ENCODE measurements at regions not wholly inside any gene's neighbourhood (a gene's known extent, or its start where the extent isn't known, plus 50 kb on each side); places are given as distances from the start of the nearest gene placed in this dataset.

DNA sequence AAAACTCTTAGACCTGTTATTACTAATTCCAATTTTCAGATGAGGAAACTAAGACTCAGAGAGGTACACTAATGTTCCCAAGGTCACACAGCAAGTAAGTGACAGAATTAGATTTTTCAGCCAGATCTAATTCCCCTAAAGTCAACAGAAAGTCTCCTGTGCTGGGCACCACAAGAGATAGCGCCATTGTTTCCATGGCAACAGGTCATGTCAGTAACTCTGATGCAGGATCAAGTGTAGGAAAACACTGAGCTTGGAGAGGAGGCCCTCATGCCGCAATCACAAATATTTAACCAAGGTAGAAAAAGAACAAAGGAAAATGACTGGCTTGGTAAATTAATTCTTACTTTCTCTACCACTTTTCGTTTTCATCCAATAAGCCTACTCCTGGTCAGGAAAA, 166.0 kb upstream of the CDH13 start:
- Mint-ChIP-seq H3K27me3 (peaks cover 6 to 16% of the 10 kb centered on the region in 2 donors), H3K27ac (no peak overlapping the region), H3K9me3 (no peaks in the 10 kb centered on the region), H3K4me3 (no peak overlapping the region), H3K36me3 (no peaks in the 10 kb centered on the region), H3K4me1 (peaks cover 0 to 2% of the 10 kb centered on the region in 2 donors)
- DNase-seq, result no peak
- no peak for ATAC-seq (replicated peaks)

DNA sequence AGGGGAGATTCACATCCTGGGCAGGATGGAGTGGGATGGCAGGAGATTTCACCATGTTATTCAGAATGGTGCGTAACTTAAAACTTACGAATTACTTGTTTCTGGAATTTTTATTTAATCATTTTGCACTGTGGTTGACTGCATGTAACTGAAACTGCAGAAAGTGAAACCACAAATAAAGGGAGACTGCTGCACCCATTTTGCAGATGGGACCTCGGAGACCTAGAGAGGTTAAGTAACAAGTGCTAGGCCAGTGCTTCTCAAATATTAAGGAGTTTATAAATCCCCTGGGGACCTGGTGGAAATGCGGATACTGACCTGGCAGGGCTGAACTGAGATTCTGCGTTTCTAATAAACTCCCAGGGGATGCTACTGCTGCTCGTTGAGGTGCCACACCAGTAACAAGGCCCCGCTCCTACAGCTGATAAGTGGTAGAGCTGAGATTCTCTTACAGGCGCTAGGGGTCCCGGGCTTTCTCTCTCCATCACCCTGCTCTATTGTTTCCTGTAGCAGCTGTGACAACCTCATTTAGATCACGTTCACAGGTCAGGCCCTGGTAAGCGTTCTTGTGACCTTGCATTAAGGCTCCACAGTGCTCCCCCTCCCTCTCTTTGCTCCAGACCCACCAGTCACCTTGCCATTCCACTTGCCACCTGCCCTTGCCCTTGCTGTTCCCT, 167.1 kb upstream of the CDH13 start:
- Mint-ChIP-seq H3K9me3 (no peaks in the 10 kb centered on the region), H3K27me3 (peaks cover 6 to 16% of the 10 kb centered on the region in 2 donors), H3K4me1 (peaks cover 0 to 2% of the 10 kb centered on the region in 2 donors), H3K36me3 (no peaks in the 10 kb centered on the region), H3K27ac (no peak overlapping the region), H3K4me3 (no peak overlapping the region)
- no peak for DNase-seq
- no peak for ATAC-seq (replicated peaks)

DNA sequence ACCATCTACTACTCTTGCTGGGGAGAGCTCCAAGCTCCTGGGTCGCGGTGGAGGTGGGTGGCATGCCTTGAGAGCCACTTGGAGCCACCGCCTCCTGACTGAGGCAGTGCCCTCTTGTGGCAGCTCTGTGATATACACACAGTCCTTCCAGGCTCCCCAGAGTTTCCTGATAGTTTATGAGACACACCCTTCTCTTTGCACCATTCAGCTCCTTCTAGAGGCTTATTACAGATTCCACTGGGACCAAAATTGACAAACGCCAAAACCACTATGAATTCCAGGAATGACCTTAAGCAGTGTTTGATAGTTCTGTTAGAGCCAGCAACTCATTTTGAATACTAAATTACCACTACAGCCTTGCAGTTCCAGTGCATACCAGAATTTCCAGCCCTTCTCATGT, 170.1 kb upstream of the CDH13 start:
- Mint-ChIP-seq H3K27me3 (peaks cover 6 to 16% of the 10 kb centered on the region in 2 donors), H3K4me3 (no peak overlapping the region), H3K4me1 (peaks cover 0 to 2% of the 10 kb centered on the region in 2 donors), H3K9me3 (no peaks in the 10 kb centered on the region), H3K27ac (no peak overlapping the region), H3K36me3 (no peaks in the 10 kb centered on the region)
- ATAC-seq (replicated peaks) (peak; percentile 75 to 78), DNase-seq (peak; percentile 10)

DNA sequence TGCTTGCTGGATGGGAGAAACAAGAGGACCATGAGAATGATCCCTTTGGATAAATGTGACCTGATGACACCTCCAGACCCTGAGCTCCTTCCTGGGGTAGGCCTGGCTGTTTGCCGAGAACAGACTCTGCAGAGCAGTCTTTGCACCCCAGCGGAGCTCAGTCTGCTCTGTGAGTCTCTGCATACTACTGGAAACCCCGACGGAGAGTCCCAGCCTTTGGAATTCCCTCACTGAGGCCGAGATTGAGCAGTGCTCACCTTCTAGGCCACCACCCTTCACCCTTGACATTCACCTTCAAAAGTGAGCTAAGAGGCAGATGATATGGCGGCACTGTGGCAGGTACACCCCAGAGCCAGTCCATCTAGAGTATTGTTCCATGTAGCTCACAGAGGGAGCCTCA, 172.2 kb upstream of the CDH13 start:
- H3K4me3 Mint-ChIP-seq, result no peak overlapping the region
- H3K36me3 Mint-ChIP-seq, result no peaks in the 10 kb centered on the region
- no peak for ATAC-seq (replicated peaks)
- no peak for DNase-seq
- H3K27ac Mint-ChIP-seq, result no peak overlapping the region
- no peaks in the 10 kb centered on the region for H3K9me3 Mint-ChIP-seq
- H3K27me3 Mint-ChIP-seq, result peaks cover 6 to 11% of the 10 kb centered on the region in 2 donors
- H3K4me1 Mint-ChIP-seq, result peaks cover 0 to 2% of the 10 kb centered on the region in 2 donors

DNA sequence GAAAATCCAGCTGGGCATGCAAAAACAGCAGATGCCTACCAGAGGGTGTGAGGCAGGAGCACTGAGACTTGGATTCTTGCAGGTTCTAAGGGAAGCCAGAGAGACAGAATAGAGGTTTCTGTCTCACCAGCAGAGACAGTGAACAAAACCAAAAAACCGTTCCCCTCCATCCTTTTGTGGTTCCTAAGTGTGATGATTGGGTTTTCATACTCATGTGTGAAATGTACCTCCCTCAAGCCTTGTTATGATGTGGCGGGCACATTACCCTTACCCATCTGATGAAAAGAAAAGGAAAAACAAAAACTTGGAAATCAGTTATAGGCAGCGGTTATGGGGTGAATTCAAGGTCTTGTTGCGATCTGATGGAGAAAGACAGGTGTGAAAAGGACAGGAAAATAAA, 172.6 kb upstream of the CDH13 start:
- Mint-ChIP-seq H3K4me1 (peaks cover 0 to 2% of the 10 kb centered on the region in 2 donors), H3K9me3 (peaks cover 0 to 2% of the 10 kb centered on the region in 2 donors), H3K4me3 (no peak overlapping the region), H3K36me3 (no peaks in the 10 kb centered on the region), H3K27ac (no peak overlapping the region), H3K27me3 (peaks cover 6 to 11% of the 10 kb centered on the region in 2 donors)
- DNase-seq (no peak), ATAC-seq (replicated peaks) (no peak)

DNA sequence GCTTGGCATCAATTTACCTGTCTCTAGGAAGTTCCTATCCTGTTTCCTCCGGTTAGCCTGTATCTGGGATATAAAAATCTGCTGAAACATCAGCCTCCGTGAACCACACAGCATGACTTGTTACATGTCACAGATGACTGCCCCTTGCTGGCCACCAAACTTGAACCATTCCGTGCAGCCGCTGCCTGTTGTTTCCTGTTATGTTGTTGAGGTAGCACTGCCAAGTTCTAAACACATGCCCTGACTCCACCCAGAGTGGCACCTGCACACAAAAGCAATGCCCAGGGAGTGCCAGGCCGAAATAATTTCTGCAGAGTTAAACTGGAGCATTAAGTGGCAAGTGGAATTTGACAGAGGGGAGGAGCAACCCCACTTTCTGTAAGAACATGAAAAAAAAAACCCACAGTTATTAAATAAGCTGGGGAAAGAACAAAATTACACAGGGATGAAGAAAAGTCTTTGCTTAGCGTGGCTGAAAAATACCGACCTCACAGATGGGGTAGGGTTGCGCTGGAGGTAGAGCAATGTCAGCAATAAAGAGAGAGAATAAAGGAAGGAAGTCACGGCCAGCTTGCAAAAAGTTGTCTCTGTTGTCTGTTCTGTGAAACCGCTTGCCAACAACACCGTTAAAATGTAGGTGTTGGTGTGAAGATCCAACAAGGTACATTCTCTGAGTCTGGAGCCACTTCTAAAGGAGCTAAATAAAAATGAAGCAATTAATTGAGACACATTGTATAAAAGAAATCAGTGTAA, 174.6 kb upstream of the CDH13 start:
- no peaks in the 10 kb centered on the region for H3K36me3 Mint-ChIP-seq
- H3K27ac Mint-ChIP-seq, result no peak overlapping the region
- H3K4me3 Mint-ChIP-seq, result no peak overlapping the region
- H3K9me3 Mint-ChIP-seq, result peaks cover 2 to 3% of the 10 kb centered on the region in 2 donors
- ATAC-seq (replicated peaks) (no peak), DNase-seq (no peak)
- H3K4me1 Mint-ChIP-seq, result peaks cover 0 to 2% of the 10 kb centered on the region in 2 donors
- peaks cover 6 to 8% of the 10 kb centered on the region in 2 donors for H3K27me3 Mint-ChIP-seq

DNA sequence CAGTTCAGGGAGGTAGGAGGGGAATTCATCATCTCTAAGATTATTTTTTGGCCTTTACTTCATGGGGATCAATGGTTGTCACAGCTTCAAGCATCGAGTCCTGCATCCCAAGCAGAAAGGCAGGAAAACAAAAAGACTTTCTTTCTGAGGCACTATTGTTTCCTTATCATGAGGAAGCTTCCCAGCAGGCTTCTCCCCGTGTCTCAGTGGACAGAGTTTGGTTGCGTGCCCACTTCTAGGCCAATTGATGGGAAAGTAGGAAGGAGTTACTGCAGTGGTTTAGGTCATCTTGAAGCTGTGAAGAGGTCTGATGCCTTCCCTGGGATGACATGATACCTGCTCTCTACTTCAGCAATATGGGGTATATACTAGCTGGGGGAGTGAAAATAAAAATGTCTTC, 175.3 kb upstream of the CDH13 start:
- H3K27ac Mint-ChIP-seq, result no peak overlapping the region
- H3K27me3 Mint-ChIP-seq, result peaks cover 2 to 4% of the 10 kb centered on the region in 2 donors
- H3K9me3 Mint-ChIP-seq, result peaks cover 2 to 4% of the 10 kb centered on the region in 2 donors
- H3K4me3 Mint-ChIP-seq, result no peak overlapping the region
- peaks cover 0 to under 1% of the 10 kb centered on the region in 2 donors for H3K4me1 Mint-ChIP-seq
- no peaks in the 10 kb centered on the region for H3K36me3 Mint-ChIP-seq
- DNase-seq, result no peak
- ATAC-seq (replicated peaks), result no peak

DNA sequence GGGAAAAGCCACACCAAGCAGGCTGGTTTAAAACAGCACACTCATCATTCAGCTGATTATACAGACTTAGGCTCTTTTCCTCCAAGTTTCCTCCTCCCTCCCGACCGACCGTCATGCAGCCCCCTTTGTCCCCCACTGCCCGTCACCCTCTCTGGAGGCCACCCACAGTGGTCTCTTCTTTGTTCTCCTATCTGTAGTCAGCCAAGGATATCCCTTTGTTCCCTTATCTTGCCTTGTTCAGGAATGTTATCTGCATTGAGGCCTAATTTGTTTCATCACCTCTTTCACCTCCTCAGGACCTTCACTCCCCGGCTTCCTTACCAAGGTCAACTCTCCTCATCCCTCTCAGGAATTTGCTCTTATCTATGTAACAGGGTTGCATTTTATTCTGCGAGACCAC, 186.4 kb upstream of the CDH13 start:
- no peaks in the 10 kb centered on the region for H3K36me3 Mint-ChIP-seq
- H3K4me3 Mint-ChIP-seq, result no peak overlapping the region
- DNase-seq, result no peak
- no peak overlapping the region for H3K27ac Mint-ChIP-seq
- peaks cover 17 to 28% of the 10 kb centered on the region in 2 donors for H3K27me3 Mint-ChIP-seq
- no peaks in the 10 kb centered on the region for H3K9me3 Mint-ChIP-seq
- H3K4me1 Mint-ChIP-seq, result no peaks in the 10 kb centered on the region
- ATAC-seq (replicated peaks), result no peak

DNA sequence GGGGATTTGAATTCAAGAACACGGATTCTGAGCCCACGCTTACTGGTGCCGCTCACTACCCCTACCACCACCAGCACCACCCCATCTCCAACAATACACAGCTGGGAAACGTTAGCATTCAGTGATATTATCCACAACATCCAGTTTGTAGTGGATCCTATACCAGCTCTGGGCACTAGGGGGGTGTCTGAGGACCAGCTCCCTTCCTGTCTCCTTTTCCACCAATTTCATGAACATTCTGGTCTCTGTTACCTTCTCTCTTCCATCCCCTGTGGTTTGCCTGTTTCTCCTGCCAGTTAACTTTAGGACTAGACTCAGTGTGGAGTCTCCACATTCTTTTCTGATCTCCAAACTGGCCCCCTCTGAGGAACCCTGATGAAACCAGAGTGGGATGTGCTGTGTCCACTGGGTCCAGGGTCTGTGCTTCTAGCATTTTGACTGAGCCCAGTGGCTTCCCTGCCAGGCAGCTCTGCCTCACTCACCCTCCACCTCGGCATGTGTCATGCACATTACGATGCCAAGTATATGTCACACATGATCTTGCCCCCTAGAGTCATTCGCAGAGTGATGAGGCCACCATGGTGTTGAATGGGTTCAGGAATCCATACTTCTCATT, 187.0 kb upstream of the CDH13 start:
- Mint-ChIP-seq H3K4me3 (no peak overlapping the region), H3K36me3 (no peaks in the 10 kb centered on the region), H3K27me3 (peaks cover 17 to 28% of the 10 kb centered on the region in 2 donors), H3K27ac (peak overlapping the region; percentile 10), H3K9me3 (no peaks in the 10 kb centered on the region), H3K4me1 (no peaks in the 10 kb centered on the region)
- DNase-seq (no peak), ATAC-seq (replicated peaks) (peak in 1 of 2 donors; percentile 19)

DNA sequence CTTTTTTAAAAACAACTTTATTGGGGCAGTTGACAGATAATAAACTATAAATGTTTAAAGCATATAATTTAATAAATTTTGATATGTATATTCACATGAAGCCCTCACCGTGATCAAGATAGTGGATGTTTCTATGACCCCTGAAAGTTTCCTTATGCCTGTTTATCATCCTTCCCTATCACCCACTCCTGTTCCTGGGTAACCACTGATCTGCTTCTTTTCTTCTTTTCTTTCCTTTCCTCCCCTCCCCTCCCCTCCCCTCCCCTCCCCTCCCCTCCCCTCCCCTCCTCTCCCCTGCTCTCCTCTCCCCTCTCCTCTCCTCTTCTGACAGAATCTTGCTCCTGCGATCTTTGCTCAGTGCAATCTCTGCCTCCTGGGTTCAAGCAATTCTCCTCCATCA, 193.7 kb upstream of the CDH13 start:
- ATAC-seq (replicated peaks) (no peak), DNase-seq (no peak)
- Mint-ChIP-seq H3K36me3 (no peaks in the 10 kb centered on the region), H3K27me3 (peaks cover 0 to 6% of the 10 kb centered on the region in 2 donors), H3K4me3 (no peak overlapping the region), H3K4me1 (no peaks in the 10 kb centered on the region), H3K9me3 (no peaks in the 10 kb centered on the region), H3K27ac (no peak overlapping the region)

DNA sequence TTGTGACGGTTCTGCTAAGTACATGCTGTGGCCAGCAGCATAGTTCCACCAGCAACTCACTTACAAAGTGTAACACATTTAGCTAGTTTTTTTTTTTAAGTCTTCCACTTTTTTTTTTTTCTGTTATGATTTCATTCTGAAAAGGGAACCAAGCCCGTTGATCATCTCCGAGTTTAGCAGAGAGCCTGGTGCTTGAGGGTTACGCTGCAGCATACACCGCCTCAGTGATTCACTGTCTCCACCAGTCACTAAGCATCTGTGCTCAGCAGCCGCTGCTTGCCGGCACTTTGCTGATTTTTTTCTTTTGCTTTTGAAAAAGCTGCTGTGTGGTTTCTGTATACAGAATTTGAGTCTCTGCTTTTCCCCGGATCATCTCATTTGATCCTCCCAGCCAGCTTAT, 194.5 kb upstream of the CDH13 start:
- Mint-ChIP-seq H3K9me3 (no peaks in the 10 kb centered on the region), H3K4me3 (no peak overlapping the region), H3K27me3 (peaks cover 0 to 6% of the 10 kb centered on the region in 2 donors), H3K27ac (no peak overlapping the region), H3K36me3 (no peaks in the 10 kb centered on the region), H3K4me1 (no peaks in the 10 kb centered on the region)
- ATAC-seq (replicated peaks) (no peak), DNase-seq (no peak)

DNA sequence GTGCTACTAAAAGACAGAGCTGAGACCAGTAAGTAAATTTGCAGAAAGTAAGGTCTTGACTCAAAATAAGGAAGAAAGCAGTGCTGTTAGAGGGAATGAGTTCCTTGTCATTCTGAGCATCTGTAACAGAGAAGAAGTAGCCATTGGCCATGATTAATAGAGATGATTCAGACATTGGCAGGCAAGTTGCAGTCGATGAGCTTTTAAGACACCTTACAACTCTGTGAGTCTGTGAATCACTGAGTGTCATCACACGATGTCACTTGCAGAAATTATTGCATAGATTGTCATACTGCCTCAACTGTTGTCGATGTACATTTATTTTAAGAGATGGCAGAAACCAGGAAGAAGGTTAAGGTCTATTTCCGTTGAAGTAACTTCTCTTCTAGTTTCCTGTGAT, 201.1 kb upstream of the CDH13 start:
- Mint-ChIP-seq H3K9me3 (no peaks in the 10 kb centered on the region), H3K27me3 (peaks cover 10 to 16% of the 10 kb centered on the region in 2 donors), H3K27ac (no peak overlapping the region)

DNA sequence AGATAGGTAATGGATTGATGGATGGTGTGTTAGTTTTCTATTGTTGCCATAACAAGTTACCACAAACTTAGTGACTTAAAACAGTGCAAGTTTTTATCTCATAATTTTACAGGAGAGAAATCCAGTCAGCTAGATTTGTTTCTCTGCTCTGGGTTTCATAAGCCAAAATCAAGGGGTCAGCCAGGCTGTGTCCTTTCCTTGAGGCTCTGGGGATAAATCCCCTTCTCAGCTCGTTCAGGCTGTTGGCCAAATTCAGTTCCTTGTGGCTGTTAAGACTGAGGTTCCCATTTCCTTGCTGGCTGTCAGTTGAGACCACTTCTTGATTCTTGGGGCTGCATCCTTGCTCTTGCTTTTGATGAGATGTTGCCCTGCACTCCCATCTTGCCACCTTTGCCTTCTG, 204.9 kb upstream of the CDH13 start:
- no peak overlapping the region for H3K27ac Mint-ChIP-seq
- no peaks in the 10 kb centered on the region for H3K36me3 Mint-ChIP-seq
- peaks cover 12 to 16% of the 10 kb centered on the region in 2 donors for H3K27me3 Mint-ChIP-seq
- no peaks in the 10 kb centered on the region for H3K4me1 Mint-ChIP-seq
- ATAC-seq (replicated peaks) (no peak), DNase-seq (no peak)
- no peaks in the 10 kb centered on the region for H3K9me3 Mint-ChIP-seq
- no peak overlapping the region for H3K4me3 Mint-ChIP-seq

More for the DNA sequence above, 201.1 kb upstream of the CDH13 start:
- no peaks in the 10 kb centered on the region for H3K4me1 Mint-ChIP-seq
- ATAC-seq (replicated peaks), result no peak
- H3K4me3 Mint-ChIP-seq, result no peak overlapping the region
- no peaks in the 10 kb centered on the region for H3K36me3 Mint-ChIP-seq
- no peak for DNase-seq

DNA sequence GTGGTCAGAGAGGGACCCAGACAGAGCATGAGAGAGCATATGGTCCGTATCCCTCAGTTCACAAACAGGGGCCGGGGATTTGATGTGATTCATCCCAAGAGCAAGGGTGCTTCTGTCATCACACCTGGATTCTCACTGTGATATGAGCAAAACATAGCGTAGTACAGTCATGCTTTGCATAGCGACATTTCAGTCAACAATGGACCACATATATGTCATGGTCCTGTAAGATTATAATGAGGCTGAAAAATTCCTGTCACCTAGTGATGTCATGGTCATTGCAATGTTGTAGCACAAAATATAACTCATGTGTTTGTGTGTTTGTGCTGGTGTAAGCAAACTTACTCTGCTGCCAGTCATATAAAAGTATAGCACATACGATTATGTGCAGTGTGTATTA, 207.4 kb upstream of the CDH13 start:
- no peak for ATAC-seq (replicated peaks)
- no peaks in the 10 kb centered on the region for H3K4me1 Mint-ChIP-seq
- no peak overlapping the region for H3K4me3 Mint-ChIP-seq

DNA sequence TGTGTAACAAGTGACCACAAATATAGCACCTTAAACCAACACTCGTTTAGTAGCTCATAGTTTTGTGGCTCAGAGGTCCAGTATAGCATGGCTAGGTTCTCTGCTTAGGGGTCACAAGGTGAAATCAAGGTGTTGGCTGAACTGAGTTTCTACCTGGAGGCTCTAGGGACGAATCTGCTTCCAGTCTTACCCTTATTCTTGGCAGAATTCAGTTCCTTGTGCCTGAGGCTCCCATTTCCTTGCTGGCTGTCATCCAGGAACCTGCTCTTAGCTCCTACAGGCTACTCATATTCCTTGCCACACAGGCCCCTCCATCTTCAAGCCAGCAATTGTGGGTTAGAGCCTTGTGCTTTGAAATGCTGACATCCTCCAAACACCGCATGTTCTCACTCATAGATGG, 212.3 kb upstream of the CDH13 start:
- Mint-ChIP-seq H3K36me3 (no peaks in the 10 kb centered on the region), H3K27me3 (peaks cover 4 to 13% of the 10 kb centered on the region in 2 donors), H3K4me3 (no peak overlapping the region), H3K9me3 (no peaks in the 10 kb centered on the region), H3K4me1 (no peaks in the 10 kb centered on the region), H3K27ac (no peak overlapping the region)
- ATAC-seq (replicated peaks) (no peak), DNase-seq (no peak)

More for the DNA sequence above, 207.4 kb upstream of the CDH13 start:
- peaks cover 7 to 9% of the 10 kb centered on the region in 2 donors for H3K27me3 Mint-ChIP-seq
- DNase-seq, result no peak
- no peaks in the 10 kb centered on the region for H3K9me3 Mint-ChIP-seq
- H3K36me3 Mint-ChIP-seq, result no peaks in the 10 kb centered on the region
- H3K27ac Mint-ChIP-seq, result no peak overlapping the region
